Testis (tissue), 2 donors: ENCODE measurements at regions not wholly inside any gene's neighbourhood (a gene's known extent, or its start where the extent isn't known, plus 50 kb on each side); places are given as distances from the start of the nearest gene placed in this dataset.

Experiments
- DNase-seq: peaks from one replicate; pipeline ENCODE4 v3.0.0-alpha.2; 2019
- H3K27ac ChIP-seq, 2 donors: fragments of 200-600 bp; sonication (generic); one replicate each; pipeline ENCODE4 v1.5.1; 2019
- H3K27me3 ChIP-seq: fragments of 200-600 bp; sonication (generic); one replicate; pipeline ENCODE4 v1.5.1; 2019
- H3K36me3 ChIP-seq: fragments of 200-600 bp; sonication (generic); one replicate; pipeline ENCODE4 v1.5.1; 2017; ENCODE audit warnings: low read depth; ENCODE audit errors: missing control alignments
- H3K4me1 ChIP-seq: fragments of 200-600 bp; sonication (generic); one replicate; pipeline ENCODE4 v1.5.1; 2019
- H3K4me3 ChIP-seq, 2 donors: fragments of 200-600 bp; sonication (generic); one replicate each; pipeline ENCODE4 v1.5.1; 2017 to 2019
- H3K9me3 ChIP-seq: fragments of 200-600 bp; sonication (generic); one replicate; pipeline ENCODE4 v1.5.1; 2017
- POLR2A ChIP-seq: fragments of 450-650 bp; IDR thresholded peaks from one replicate; pipeline ENCODE4 v1.6.1; 2017; ENCODE audit warnings: antibody characterized with exemption, mild to moderate bottlenecking, moderate library complexity
- WGBS, 2 donors: methylation state at CpG; one replicate each; pipeline ENCODE4 v1.1.5; 2018; 5-methylcytosine and 5-hydroxymethylcytosine counted together
- intact Hi-C: fragments of 100-400 bp; cut with DNase I; formaldehyde crosslinking; loops from one replicate; pipeline ENCODE4 v1.15.1; 2023; ENCODE audit warnings: low total_unique reads
- TF ChIP-seq, protein P1 (sequence below), 3 experiments: fragments of 450-650 bp in 2 of 3; fragments of 200-600 bp in 1 of 3; sonication (generic) in 1 of 3; IDR thresholded peaks; one replicate each; pipeline ENCODE4 v1.5.1; 2016 to 2019; ENCODE audit warnings: antibody characterized with exemption in 3 of 3, mild to moderate bottlenecking in 2 of 3, moderate library complexity in 1 of 3

DNA sequence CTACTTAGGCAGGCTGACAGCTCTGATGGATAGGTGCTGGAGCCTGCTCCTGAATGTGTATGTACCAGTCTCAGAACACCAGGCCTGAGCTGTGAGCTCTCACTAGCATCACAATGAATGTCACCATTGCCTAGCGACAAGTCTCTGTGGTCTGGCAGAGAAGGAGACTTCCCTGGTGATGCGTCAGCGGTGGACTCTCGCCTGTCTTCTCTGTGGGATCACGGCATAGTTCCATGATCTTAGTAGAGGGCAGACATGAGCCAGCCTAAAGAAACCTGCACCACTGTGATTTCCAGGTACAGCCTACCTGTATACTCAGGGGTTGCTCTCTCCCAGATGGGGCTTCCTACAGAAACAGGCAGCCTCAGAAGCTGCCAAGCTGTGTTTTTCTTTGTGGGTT, 699.2 kb upstream of the TSPY4 start:
- H3K4me3 ChIP-seq: no peak overlapping the region
- DNase-seq: no peak
- intact Hi-C loops: no loop called here
- H3K36me3 ChIP-seq: no peaks in the 10 kb centered on the region
- H3K4me1 ChIP-seq: no peaks in the 10 kb centered on the region
- no peak overlapping the region for H3K27ac ChIP-seq
- H3K27me3 ChIP-seq: no peaks in the 10 kb centered on the region
- no peaks in the 10 kb centered on the region for H3K9me3 ChIP-seq
- WGBS, 2 donors: 93% methylated on average over 5 of the region's 5 CpGs; no CpG with 5 or more reads in 1 of the 2 donors
- no peak for TF ChIP-seq POLR2A
- TF ChIP-seq, protein P1, sequence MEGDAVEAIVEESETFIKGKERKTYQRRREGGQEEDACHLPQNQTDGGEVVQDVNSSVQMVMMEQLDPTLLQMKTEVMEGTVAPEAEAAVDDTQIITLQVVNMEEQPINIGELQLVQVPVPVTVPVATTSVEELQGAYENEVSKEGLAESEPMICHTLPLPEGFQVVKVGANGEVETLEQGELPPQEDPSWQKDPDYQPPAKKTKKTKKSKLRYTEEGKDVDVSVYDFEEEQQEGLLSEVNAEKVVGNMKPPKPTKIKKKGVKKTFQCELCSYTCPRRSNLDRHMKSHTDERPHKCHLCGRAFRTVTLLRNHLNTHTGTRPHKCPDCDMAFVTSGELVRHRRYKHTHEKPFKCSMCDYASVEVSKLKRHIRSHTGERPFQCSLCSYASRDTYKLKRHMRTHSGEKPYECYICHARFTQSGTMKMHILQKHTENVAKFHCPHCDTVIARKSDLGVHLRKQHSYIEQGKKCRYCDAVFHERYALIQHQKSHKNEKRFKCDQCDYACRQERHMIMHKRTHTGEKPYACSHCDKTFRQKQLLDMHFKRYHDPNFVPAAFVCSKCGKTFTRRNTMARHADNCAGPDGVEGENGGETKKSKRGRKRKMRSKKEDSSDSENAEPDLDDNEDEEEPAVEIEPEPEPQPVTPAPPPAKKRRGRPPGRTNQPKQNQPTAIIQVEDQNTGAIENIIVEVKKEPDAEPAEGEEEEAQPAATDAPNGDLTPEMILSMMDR (IDR thresholded peaks at IDR 0.05): no peak

DNA sequence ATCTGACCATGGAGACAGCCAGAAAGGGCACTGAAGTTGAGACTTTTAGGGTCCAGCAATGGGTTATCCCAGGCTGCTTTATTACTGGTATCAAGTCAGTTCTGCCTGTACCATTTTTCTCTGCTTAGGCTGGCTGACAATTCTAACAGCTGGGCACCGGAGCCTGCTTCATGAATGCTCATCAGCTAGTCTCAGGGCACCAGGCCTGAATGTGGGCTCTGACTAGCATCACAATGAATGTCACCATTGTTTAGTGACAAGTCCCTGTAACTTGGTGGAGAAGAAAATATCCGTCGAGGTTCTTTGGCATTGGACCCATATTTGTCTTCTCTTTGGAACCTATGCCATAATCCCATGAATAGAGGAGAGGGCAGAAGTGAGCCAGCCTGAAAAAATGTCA, 692.3 kb upstream of the TSPY4 start:
- Histone ChIP-seq H3K4me1 (no peaks in the 10 kb centered on the region), H3K27me3 (no peaks in the 10 kb centered on the region), H3K36me3 (no peaks in the 10 kb centered on the region), H3K4me3 (no peak overlapping the region), H3K9me3 (no peaks in the 10 kb centered on the region), H3K27ac (no peak overlapping the region)
- intact Hi-C loops: no loop called here
- TF ChIP-seq POLR2A: no peak
- TF ChIP-seq, protein P1 (IDR thresholded peaks at IDR 0.05): no peak
- 69 to 86% methylated on average over 3 of the region's 3 CpGs for WGBS, 2 donors
- DNase-seq: no peak

DNA sequence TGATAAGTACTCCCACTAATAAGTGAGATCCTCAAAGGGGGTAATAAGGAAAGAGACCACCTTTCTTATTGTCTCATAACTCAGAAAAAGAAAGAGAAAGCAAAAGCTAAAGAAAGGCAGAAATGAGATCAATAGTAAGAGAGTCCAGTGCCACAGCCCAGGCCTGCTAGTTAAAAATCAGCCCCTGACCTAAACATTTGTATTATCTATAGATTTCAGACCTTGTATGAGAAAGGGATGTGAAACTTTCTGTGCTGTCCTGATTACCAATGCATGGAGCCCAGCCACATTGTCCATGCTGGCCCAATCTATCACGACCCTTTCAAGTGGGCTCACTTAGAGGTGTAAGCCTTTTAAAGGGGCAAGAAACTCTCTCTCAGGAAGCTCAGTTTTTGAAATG, 684.8 kb upstream of the TSPY4 start:
- no peak for DNase-seq
- H3K27me3 ChIP-seq: no peaks in the 10 kb centered on the region
- 33 to 60% methylated on average over 1 of the region's 1 CpG for WGBS, 2 donors
- H3K4me1 ChIP-seq: no peaks in the 10 kb centered on the region
- TF ChIP-seq POLR2A: no peak
- TF ChIP-seq, protein P1 (IDR thresholded peaks at IDR 0.05): no peak
- no peak overlapping the region for H3K4me3 ChIP-seq
- H3K27ac ChIP-seq: no peak overlapping the region
- intact Hi-C loops: no loop called here
- no peaks in the 10 kb centered on the region for H3K36me3 ChIP-seq
- no peaks in the 10 kb centered on the region for H3K9me3 ChIP-seq

DNA sequence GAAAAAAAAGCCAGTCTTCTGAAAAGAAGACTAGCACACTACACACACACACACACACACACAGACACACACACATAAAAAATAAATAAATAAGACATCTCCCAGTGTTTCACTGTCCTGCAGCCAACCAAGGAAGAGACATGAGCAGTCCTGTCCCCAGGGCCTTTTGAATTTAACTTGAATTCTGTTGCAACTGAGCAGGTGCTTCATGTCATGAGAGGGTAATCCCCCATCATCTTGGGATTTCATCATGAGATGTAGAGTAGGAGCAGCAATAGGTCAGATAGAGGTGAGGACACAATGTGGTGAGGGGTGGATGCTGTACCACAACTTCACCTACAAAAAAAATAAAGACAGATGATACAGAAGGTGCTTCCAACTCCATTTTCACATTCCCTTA, 682.2 kb upstream of the TSPY4 start:
- Histone ChIP-seq H3K27me3 (no peaks in the 10 kb centered on the region), H3K9me3 (no peaks in the 10 kb centered on the region), H3K36me3 (no peaks in the 10 kb centered on the region), H3K4me1 (no peaks in the 10 kb centered on the region), H3K4me3 (no peak overlapping the region), H3K27ac (no peak overlapping the region)
- DNase-seq: no peak
- intact Hi-C loops: no loop called here
- TF ChIP-seq, protein P1 (IDR thresholded peaks at IDR 0.05): no peak
- TF ChIP-seq POLR2A: no peak

DNA sequence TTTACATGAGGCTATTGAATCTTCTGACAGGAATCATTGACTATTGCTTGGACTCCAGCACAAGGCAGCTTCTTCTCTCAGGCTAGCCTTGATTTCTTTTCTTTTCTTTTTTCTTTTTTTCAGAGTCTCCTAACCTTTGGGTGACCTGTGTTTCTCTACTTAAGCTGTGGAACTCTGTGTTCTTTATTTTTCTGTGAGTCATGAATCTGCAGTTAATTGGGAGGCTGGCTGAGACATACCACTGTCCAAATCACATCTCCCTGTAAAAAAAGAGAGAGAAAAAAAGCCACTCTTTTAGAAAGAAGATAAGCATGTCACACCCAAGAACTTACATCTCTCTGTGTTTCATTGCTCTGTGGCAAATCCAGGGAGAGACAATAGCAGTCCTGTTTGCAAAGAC, 681.2 kb upstream of the TSPY4 start:
- intact Hi-C loops: no loop called here
- Histone ChIP-seq H3K27me3 (no peaks in the 10 kb centered on the region), H3K36me3 (no peaks in the 10 kb centered on the region), H3K4me3 (no peak overlapping the region), H3K4me1 (no peaks in the 10 kb centered on the region), H3K27ac (no peak overlapping the region), H3K9me3 (no peaks in the 10 kb centered on the region)
- TF ChIP-seq, protein P1 (IDR thresholded peaks at IDR 0.05): no peak
- DNase-seq: no peak
